ENCODE measurements at regions not wholly inside any gene's neighbourhood (a gene's known extent, or its start where the extent isn't known, plus 50 kb on each side); places are given as distances from the start of the nearest gene placed in this dataset.
"Not testable (repeated sequence)": the region's sequence is repeated elsewhere in the genome, so short reads cannot be mapped to it uniquely, and the experiment has no call there.

- DNase-seq (ENCODE audit: low read depth), result no peak
- TF ChIP-seq, protein P1, sequence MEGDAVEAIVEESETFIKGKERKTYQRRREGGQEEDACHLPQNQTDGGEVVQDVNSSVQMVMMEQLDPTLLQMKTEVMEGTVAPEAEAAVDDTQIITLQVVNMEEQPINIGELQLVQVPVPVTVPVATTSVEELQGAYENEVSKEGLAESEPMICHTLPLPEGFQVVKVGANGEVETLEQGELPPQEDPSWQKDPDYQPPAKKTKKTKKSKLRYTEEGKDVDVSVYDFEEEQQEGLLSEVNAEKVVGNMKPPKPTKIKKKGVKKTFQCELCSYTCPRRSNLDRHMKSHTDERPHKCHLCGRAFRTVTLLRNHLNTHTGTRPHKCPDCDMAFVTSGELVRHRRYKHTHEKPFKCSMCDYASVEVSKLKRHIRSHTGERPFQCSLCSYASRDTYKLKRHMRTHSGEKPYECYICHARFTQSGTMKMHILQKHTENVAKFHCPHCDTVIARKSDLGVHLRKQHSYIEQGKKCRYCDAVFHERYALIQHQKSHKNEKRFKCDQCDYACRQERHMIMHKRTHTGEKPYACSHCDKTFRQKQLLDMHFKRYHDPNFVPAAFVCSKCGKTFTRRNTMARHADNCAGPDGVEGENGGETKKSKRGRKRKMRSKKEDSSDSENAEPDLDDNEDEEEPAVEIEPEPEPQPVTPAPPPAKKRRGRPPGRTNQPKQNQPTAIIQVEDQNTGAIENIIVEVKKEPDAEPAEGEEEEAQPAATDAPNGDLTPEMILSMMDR (IDR thresholded peaks at IDR 0.05; ENCODE audit: low read length, missing control alignments), result no peak
- H3K4me3 ChIP-seq (replicated peaks; ENCODE audit: low read depth, low read length), result no peak overlapping the region
These were observed 176.5 kb upstream of the KCNMB2 start for GRCh38 chr3:178359728-178360127.

DNA sequence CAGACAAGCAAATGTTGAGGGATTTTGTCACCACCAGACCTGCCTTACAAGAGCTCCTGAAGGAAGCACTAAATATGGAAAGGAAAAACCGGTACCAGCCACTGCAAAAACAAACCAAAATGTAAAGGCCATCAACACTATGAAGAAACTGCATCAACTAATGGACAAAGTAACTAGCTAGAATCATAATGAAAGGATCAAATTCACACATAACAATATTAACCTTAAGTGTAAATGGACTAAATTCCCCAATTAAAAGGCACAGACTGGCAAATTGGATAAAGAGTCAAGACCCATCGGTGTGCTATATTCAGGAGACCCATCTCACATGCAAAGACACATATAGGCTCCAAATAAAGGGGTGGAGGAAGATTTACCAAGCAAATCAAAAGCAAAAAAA is 173.2 kb upstream of the KCNMB2 start:
- DNase-seq (ENCODE audit: low read depth), result not testable (repeated sequence)

DNA sequence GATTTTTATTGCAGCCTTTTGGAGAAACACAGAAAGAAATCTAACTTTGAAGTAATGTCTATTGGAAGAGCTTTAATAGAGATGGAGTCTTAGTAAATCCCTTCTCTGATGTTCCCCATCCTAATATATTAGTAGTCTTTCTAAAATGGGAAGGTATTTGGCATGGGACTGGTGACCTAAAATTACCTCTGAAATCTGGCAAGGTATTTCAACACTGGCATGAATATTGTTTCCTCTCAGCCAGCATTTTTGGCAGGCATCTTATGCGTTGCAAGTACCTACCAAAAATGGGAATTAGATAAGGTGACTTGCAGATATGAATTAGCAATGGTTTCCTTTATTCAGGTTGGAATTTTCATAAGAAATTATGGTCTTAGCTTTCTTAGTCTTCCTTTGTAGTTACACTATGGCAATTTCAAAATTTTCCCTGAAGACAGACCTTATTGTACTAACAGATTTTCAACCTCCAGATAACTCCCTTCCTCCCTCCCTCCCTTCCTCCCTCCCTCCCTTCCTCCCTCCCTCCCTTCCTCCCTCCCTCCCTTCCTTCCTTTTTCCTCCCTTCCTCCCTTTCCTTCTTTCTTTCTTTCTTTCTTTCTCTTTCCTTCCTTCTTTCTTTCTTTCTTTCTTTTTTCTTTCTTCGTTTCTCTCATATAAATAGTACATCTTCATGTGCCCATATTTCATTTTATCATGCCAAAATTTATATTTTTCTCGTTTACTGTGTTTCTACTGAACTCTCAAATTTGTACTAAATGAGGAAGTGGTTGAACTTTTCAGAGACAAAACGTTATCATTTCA is 168.2 kb upstream of the KCNMB2 start:
- no peak overlapping the region for H3K4me3 ChIP-seq (replicated peaks; ENCODE audit: low read depth, low read length)
- peak; percentile 74 for DNase-seq (ENCODE audit: low read depth)
- TF ChIP-seq, protein P1 (IDR thresholded peaks at IDR 0.05; ENCODE audit: low read length, missing control alignments), result no peak

More for the DNA sequence above, 173.2 kb upstream of the KCNMB2 start:
- H3K4me3 ChIP-seq (replicated peaks; ENCODE audit: low read depth, low read length), result not testable (repeated sequence)

- DNase-seq (ENCODE audit: low read depth), result no peak
- TF ChIP-seq, protein P1 (IDR thresholded peaks at IDR 0.05; ENCODE audit: low read length, missing control alignments), result no peak
- H3K4me3 ChIP-seq (replicated peaks; ENCODE audit: low read depth, low read length), result no peak overlapping the region
These were observed 167.2 kb upstream of the KCNMB2 start for GRCh38 chr3:178369006-178369405.

GRCh38 chr3:178369811-178370210 is 166.4 kb upstream of the KCNMB2 start:
- H3K4me3 ChIP-seq (replicated peaks; ENCODE audit: low read depth, low read length), result no peak overlapping the region
- TF ChIP-seq, protein P1 (IDR thresholded peaks at IDR 0.05; ENCODE audit: low read length, missing control alignments), result no peak
- DNase-seq (ENCODE audit: low read depth), result no peak

GRCh38 chr3:178370387-178370786 is 165.8 kb upstream of the KCNMB2 start:
- TF ChIP-seq, protein P1 (IDR thresholded peaks at IDR 0.05; ENCODE audit: low read length, missing control alignments), result no peak
- no peak for DNase-seq (ENCODE audit: low read depth)
- no peak overlapping the region for H3K4me3 ChIP-seq (replicated peaks; ENCODE audit: low read depth, low read length)

- TF ChIP-seq, protein P1 (IDR thresholded peaks at IDR 0.05; ENCODE audit: low read length, missing control alignments), result no peak
- H3K4me3 ChIP-seq (replicated peaks; ENCODE audit: low read depth, low read length), result no peak overlapping the region
- DNase-seq (ENCODE audit: low read depth), result no peak
These were observed 154.7 kb upstream of the KCNMB2 start for GRCh38 chr3:178381555-178381954.

All from fibroblast of pulmonary artery (primary cell).